ENCODE measurements at regions not wholly inside any gene's neighbourhood (a gene's known extent, or its start where the extent isn't known, plus 50 kb on each side); places are given as distances from the start of the nearest gene placed in this dataset.

GRCh38 chr10:61822781-61823230, 78.7 kb upstream of the ARID5B start:
- no peak for TF ChIP-seq CTCF (IDR thresholded peaks at IDR 0.05)
- no peak for TF ChIP-seq POLR2A (IDR thresholded peaks at IDR 0.05)
- TF ChIP-seq POLR2AphosphoS5 (IDR thresholded peaks at IDR 0.05): no peak

Measured in transverse colon (tissue), 4 donors.